PC-3 (cell line): ENCODE measurements at regions not wholly inside any gene's neighbourhood (a gene's known extent, or its start where the extent isn't known, plus 50 kb on each side); places are given as distances from the start of the nearest gene placed in this dataset.

Experiments used
- ATAC-seq: fragments of 200-7000 bp; cut with Tn5 transposase; 2 replicates; pipeline ENCODE4 v1.9.1; 2020; ENCODE audit warnings: mild to moderate bottlenecking, moderate library complexity
- BruUV-seq: library from RNA; stranded (reverse); fragments of 400-500 nt; replicated peaks from 2 replicates; lab custom pipeline; 2021; lab: Mats Ljungman, UMichigan
- CTCF ChIA-PET: fragments of 300-600 bp; sonication (Branson Sonifier 250); formaldehyde crosslinking; loops from one replicate; lab custom pipeline; 2022; ENCODE audit warnings: antibody characterized with exemption; lab: Charles Lee
- POLR2A ChIA-PET: fragments of 300-600 bp; sonication (Branson Sonifier 250); formaldehyde crosslinking; loops from one replicate; lab custom pipeline; 2022; ENCODE audit warnings: antibody characterized with exemption; ENCODE audit not compliant: unreplicated experiment; lab: Charles Lee
- DNase-seq: peaks from one replicate; pipeline ENCODE4 v3.0.0-alpha.2; 2015
- H2AFZ ChIP-seq: fragments of 300-600 bp; sonication (generic); 2 replicates; pipeline ENCODE4 v1.6.0; 2016; ENCODE audit warnings: antibody characterized with exemption, low read length
- H3F3A ChIP-seq: fragments of 300-600 bp; sonication (generic); one replicate; pipeline ENCODE4 v1.6.0; 2017; ENCODE audit warnings: antibody characterized with exemption, low read length, control low read depth, mild to moderate bottlenecking; ENCODE audit not compliant: unreplicated experiment
- H3K27ac ChIP-seq: fragments of 300-600 bp; sonication (generic); 2 replicates; pipeline ENCODE4 v1.5.1; 2016; ENCODE audit warnings: mild to moderate bottlenecking, low read length
- H3K27me3 ChIP-seq: fragments of 300-600 bp; sonication (generic); 2 replicates; pipeline ENCODE4 v1.6.1; 2016; ENCODE audit warnings: low read length, mixed read lengths
- H3K36me3 ChIP-seq: fragments of 300-600 bp; sonication (generic); 2 replicates; pipeline ENCODE4 v1.6.1; 2016; ENCODE audit warnings: low read depth, mixed run types, low read length, mixed read lengths
- H3K4me1 ChIP-seq: fragments of 300-600 bp; sonication (generic); 2 replicates; pipeline ENCODE4 v1.5.1; 2016; ENCODE audit warnings: low read length; ENCODE audit not compliant: insufficient read depth
- H3K4me2 ChIP-seq: fragments of 300-600 bp; sonication (generic); 2 replicates; pipeline ENCODE4 v1.6.0; 2016; ENCODE audit warnings: low read length
- H3K4me3 ChIP-seq: fragments of 300-600 bp; sonication (generic); 2 replicates; pipeline ENCODE4 v1.5.1; 2016; ENCODE audit warnings: mild to moderate bottlenecking, low read length, mixed read lengths
- H3K79me2 ChIP-seq: fragments of 300-600 bp; sonication (generic); 2 replicates; pipeline ENCODE4 v1.6.1; 2017; ENCODE audit warnings: low read length, mixed read lengths
- H3K9ac ChIP-seq: fragments of 300-600 bp; sonication (generic); 2 replicates; pipeline ENCODE4 v1.6.0; 2016; ENCODE audit warnings: mild to moderate bottlenecking, low read length
- H3K9me2 ChIP-seq: fragments of 300-600 bp; sonication (generic); replicated peaks from 2 replicates; pipeline ENCODE4 v1.6.1; 2016; ENCODE audit warnings: mixed run types, low read length, mixed read lengths
- H3K9me3 ChIP-seq: fragments of 300-600 bp; sonication (generic); 2 replicates; pipeline ENCODE4 v1.6.1; 2016; ENCODE audit warnings: low read length, mixed read lengths
- H4K20me1 ChIP-seq: fragments of 300-600 bp; sonication (generic); 2 replicates; pipeline ENCODE4 v1.6.1; 2016; ENCODE audit warnings: low read length, mixed read lengths
- CTCF ChIP-seq: fragments of 300-600 bp; sonication (generic); conservative IDR thresholded peaks from 2 replicates; pipeline ENCODE4 v1.5.1; 2017; ENCODE audit warnings: antibody characterized with exemption, low read depth, mild to moderate bottlenecking, low read length
- EZH2 ChIP-seq: fragments of 300-600 bp; sonication (generic); IDR thresholded peaks from one replicate; pipeline ENCODE4 v1.6.1; 2017; ENCODE audit warnings: antibody characterized with exemption, mild to moderate bottlenecking, low read length; ENCODE audit not compliant: unreplicated experiment
- EZH2phosphoT487 ChIP-seq: fragments of 300-600 bp; sonication (generic); IDR thresholded peaks from 2 replicates; pipeline ENCODE4 v1.6.1; 2018; ENCODE audit warnings: mild to moderate bottlenecking, antibody characterized with exemption, low read length, borderline replicate concordance
- intact Hi-C: fragments of 100-400 bp; cut with micrococcal nuclease; formaldehyde crosslinking; loops from 2 replicates; pipeline ENCODE4 v1.9.0; 2023

- BruUV-seq: no TSS peak
- ChIA-PET CTCF (no interaction called here), POLR2A (no interaction called here)
- Histone ChIP-seq H3K27ac (no peak overlapping the region), H3K9me2 (no peaks in the 10 kb centered on the region), H3F3A (no peaks in the 10 kb centered on the region), H3K36me3 (no peaks in the 10 kb centered on the region), H3K27me3 (peaks cover 10% of the 10 kb centered on the region; the same call in 1 of the 2 replicates), H2AFZ (no peak overlapping the region), H3K9ac (no peak overlapping the region), H3K4me2 (no peak overlapping the region), H3K9me3 (no peaks in the 10 kb centered on the region), H3K4me3 (no peak overlapping the region), H3K4me1 (no peaks in the 10 kb centered on the region), H3K79me2 (no peaks in the 10 kb centered on the region), H4K20me1 (no peaks in the 10 kb centered on the region)
- no peak for ATAC-seq
- TF ChIP-seq EZH2phosphoT487: no peak
- TF ChIP-seq EZH2: no peak
- no peak for TF ChIP-seq CTCF
- intact Hi-C loops: no loop called here
- DNase-seq: no peak
These were observed 241.9 kb downstream of the CDH11 start for GRCh38 chr16:64880006-64880405.

GRCh38 chr16:64878940-64879339 lies 242.9 kb downstream of the CDH11 start:
- Histone ChIP-seq H3K9me2 (no peaks in the 10 kb centered on the region), H3K9me3 (no peaks in the 10 kb centered on the region), H3K27me3 (peaks cover 10% of the 10 kb centered on the region; the same call in 1 of the 2 replicates), H3K4me3 (no peak overlapping the region), H3K4me1 (no peaks in the 10 kb centered on the region), H3K4me2 (no peak overlapping the region), H3K36me3 (no peaks in the 10 kb centered on the region), H2AFZ (no peak overlapping the region), H3K79me2 (no peaks in the 10 kb centered on the region), H3F3A (no peaks in the 10 kb centered on the region), H3K27ac (no peak overlapping the region), H4K20me1 (no peaks in the 10 kb centered on the region), H3K9ac (no peak overlapping the region)
- TF ChIP-seq EZH2phosphoT487: no peak
- ATAC-seq: no peak
- no peak for DNase-seq
- BruUV-seq: no TSS peak
- CTCF ChIA-PET: no interaction called here
- POLR2A ChIA-PET: no interaction called here
- intact Hi-C loops: no loop called here

- no peaks in the 10 kb centered on the region for H3K36me3 ChIP-seq
- DNase-seq (no peak), ATAC-seq (no peak)
- H3F3A ChIP-seq: no peaks in the 10 kb centered on the region
- CTCF ChIA-PET: no interaction called here
- no peak for TF ChIP-seq CTCF
- TF ChIP-seq EZH2phosphoT487: no peak
- no peaks in the 10 kb centered on the region for H4K20me1 ChIP-seq
- no peak overlapping the region for H3K9ac ChIP-seq
- POLR2A ChIA-PET: no interaction called here
- H3K4me2 ChIP-seq: no peak overlapping the region
- no peak overlapping the region for H3K4me3 ChIP-seq
- H3K9me3 ChIP-seq: no peaks in the 10 kb centered on the region
- no peak overlapping the region for H3K27ac ChIP-seq
- BruUV-seq: no TSS peak
- H3K9me2 ChIP-seq: no peaks in the 10 kb centered on the region
- no peaks in the 10 kb centered on the region for H3K4me1 ChIP-seq
- peaks cover 29% of the 10 kb centered on the region for H3K27me3 ChIP-seq
- no peaks in the 10 kb centered on the region for H3K79me2 ChIP-seq
- H2AFZ ChIP-seq: no peak overlapping the region
- intact Hi-C loops: no loop called here
These were observed 249.8 kb downstream of the CDH11 start for GRCh38 chr16:64872101-64872500.
